Activated naive CD8-positive, alpha-beta T cell treated with anti-CD3 and anti-CD28 coated beads, Interleukin-2, amount 50 U/mL, for 24 hours (primary cell): ENCODE measurements at regions not wholly inside any gene's neighbourhood (a gene's known extent, or its start where the extent isn't known, plus 50 kb on each side); places are given as distances from the start of the nearest gene placed in this dataset.
A peak's percentile ranks its signal among the peaks of the same experiment; 100 is the strongest.

ENCODE experiments used
- ATAC-seq: fragments of 150-1000 bp; cut with Tn5 transposase; one replicate; pipeline ENCODE4 v1.10.0; 2021
- DNase-seq: peaks from one replicate; pipeline ENCODE4 v3.0.0; 2021
- H3K27ac Mint-ChIP-seq: one replicate; pipeline ENCODE4 v1.8.0; 2021; ENCODE audit warnings: mild to moderate bottlenecking, mixed read lengths
- H3K27me3 Mint-ChIP-seq: one replicate; pipeline ENCODE4 v1.8.0; 2021; ENCODE audit warnings: mixed read lengths
- H3K36me3 Mint-ChIP-seq: one replicate; pipeline ENCODE4 v1.8.0; 2021; ENCODE audit warnings: low read depth, mixed read lengths
- H3K4me1 Mint-ChIP-seq: one replicate; pipeline ENCODE4 v1.8.0; 2021; ENCODE audit warnings: mixed read lengths
- H3K4me3 Mint-ChIP-seq: one replicate; pipeline ENCODE4 v1.8.0; 2021; ENCODE audit warnings: mild to moderate bottlenecking, moderate library complexity, mixed read lengths
- H3K9me3 Mint-ChIP-seq: one replicate; pipeline ENCODE4 v1.8.0; 2021; ENCODE audit warnings: mixed read lengths

DNA sequence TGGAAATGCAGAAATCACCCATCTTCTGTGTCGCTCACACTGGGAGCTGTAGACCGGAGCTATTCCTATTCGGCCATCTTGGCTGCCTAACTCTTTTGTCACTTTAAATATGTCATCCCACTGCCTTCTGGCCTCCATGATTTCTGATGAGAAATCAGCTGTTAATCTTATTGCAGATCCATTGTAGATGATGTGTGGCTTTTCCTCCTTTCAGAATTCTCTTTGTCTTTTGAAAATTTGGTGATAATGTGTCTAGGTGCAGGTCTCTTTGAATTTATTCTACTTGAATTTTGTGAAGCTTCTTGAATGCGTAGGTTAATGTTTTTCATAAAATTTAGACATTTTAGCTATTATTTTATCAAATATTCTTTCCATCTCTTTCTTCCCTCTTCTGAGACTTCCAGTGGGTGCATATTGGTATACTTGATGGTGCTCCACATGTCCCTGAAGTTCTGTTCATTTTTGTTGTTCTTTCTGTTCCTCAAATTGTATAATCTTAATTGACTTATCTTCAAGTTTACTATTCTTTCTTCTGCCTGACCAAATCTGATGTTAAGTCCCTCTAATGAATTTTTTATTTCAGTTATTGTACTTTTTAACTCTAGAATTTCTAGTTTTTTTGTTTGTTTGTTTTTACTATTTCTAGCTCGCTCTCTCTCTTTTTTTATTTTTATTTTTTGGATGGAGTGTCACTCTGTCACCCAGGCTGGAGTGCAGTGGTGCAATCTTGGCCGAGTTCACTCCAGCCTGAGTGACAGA is 90.8 kb upstream of the DLX2 start:
- Mint-ChIP-seq H3K9me3 (peaks cover 34% of the 10 kb centered on the region), H3K27ac (no peak overlapping the region), H3K4me3 (no peak overlapping the region), H3K4me1 (peaks cover 11% of the 10 kb centered on the region), H3K27me3 (peaks cover 5% of the 10 kb centered on the region), H3K36me3 (peaks cover 13% of the 10 kb centered on the region)
- no peak for DNase-seq
- no peak for ATAC-seq

DNA sequence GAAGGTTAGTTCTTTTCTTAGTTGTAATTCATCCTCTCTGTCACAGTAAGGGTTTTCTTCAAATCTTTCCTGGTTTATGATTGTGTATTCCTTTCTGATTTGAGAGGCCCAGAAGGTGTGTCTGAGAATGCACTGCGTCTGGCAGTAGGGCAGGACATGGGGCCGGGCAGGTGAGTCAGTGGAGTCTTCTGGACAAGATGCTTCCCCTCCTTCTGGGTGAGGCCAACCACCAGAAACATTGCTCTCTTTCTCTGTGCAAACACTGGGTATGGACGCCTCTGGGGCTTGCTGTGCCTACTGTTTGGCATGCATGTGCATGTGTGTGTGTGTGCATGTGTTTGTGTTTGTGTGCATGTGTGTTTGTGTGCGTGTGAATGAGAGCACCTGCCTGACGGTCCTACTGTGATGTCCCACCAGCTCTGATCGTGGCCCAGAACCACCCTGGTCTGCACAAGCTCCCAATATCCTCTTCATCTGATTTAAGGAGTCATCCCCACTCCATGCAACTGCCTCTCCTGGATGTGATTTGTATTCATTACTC is 93.2 kb upstream of the DLX2 start:
- H3K4me1 Mint-ChIP-seq: peaks cover 11% of the 10 kb centered on the region
- H3K27me3 Mint-ChIP-seq: peaks cover 5% of the 10 kb centered on the region
- ATAC-seq (no peak), DNase-seq (no peak)
- H3K36me3 Mint-ChIP-seq: peaks cover 13% of the 10 kb centered on the region
- no peak overlapping the region for H3K27ac Mint-ChIP-seq
- no peak overlapping the region for H3K4me3 Mint-ChIP-seq
- H3K9me3 Mint-ChIP-seq: peaks cover 39% of the 10 kb centered on the region

DNA sequence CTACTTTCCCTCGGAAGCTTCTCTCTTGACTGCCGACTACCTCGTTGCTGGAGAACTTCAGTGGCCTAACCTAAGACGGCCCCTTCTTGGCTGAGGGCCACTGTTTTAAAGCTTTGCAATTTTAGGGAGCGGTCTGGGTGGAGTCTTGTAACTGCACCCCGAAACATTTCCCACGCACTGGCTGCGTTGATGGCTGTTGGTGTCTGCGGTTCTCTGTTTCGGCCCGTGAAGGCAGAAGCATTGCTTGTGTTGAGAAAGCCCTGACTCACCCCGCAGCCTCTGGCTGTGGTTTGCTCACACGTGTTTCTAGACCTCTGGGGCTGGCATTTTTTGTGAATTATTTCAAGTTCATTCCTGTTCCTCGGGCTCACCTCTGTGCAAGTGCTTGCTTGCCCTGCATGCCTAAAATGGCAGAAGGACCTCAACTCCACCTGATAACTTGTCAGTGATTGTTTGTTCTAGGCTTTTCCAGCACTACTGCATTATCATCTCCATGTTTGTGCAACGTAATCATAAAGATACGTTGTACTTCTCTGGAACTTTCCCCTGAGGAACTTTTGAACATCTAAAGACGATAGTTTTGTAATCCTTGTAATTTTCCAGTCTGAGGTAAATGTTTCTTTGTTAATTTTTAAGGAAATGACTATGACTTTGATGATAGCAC is 94.2 kb upstream of the DLX2 start:
- peaks cover 13% of the 10 kb centered on the region for H3K36me3 Mint-ChIP-seq
- peaks cover 39% of the 10 kb centered on the region for H3K9me3 Mint-ChIP-seq
- no peak overlapping the region for H3K27ac Mint-ChIP-seq
- H3K27me3 Mint-ChIP-seq: peaks cover 5% of the 10 kb centered on the region
- DNase-seq (peak; percentile 39), ATAC-seq (peak; percentile 59)
- H3K4me3 Mint-ChIP-seq: no peak overlapping the region
- peaks cover 11% of the 10 kb centered on the region for H3K4me1 Mint-ChIP-seq

DNA sequence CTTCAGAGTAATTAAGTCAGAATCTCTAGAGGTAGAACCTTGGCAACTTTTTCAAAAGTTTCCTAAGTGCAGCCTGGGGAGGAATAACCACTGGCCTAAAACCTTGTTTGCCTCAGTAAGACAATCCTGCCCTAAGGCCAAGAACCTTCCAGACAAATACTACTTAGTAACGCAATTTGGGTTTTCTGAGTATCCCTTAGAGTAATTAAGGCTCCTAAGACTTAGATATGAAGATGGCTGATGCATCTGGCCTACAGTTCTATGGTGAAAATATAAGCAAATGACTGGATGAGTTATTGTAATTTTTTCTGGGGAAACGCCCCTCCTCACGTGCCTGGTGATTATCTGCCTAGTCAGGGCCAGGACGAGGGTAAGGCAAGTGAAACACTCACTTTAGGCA is 95.7 kb upstream of the DLX2 start:
- Mint-ChIP-seq H3K4me3 (no peak overlapping the region), H3K27me3 (peaks cover 8% of the 10 kb centered on the region), H3K36me3 (peaks cover 10% of the 10 kb centered on the region), H3K4me1 (peaks cover 11% of the 10 kb centered on the region), H3K9me3 (peaks cover 36% of the 10 kb centered on the region), H3K27ac (no peak overlapping the region)
- ATAC-seq (no peak), DNase-seq (no peak)

DNA sequence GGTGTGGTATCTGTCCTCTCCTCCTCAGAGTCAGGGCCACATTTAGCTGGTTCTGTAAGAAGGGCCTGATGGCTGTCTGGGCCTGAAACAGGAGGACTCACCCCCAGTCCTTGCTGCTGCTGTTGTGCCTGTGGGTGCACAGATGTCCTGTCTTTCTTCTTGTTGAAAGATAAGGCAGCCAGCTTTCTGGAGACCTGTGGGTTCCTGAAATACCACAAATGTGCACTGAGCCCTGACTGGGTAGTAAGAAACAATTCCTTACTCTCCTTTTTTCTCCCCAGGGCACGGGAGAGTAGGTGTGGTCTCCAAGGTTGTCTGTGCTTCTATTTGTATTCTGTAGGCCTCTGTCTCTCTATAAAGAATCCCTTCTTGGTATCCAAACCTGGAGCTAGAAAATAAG is 96.2 kb upstream of the DLX2 start:
- ATAC-seq (no peak), DNase-seq (no peak)
- Mint-ChIP-seq H3K4me3 (no peak overlapping the region), H3K27me3 (peaks cover 8% of the 10 kb centered on the region), H3K9me3 (peaks cover 30% of the 10 kb centered on the region), H3K36me3 (peaks cover 7% of the 10 kb centered on the region), H3K4me1 (peaks cover 11% of the 10 kb centered on the region), H3K27ac (no peak overlapping the region)

DNA sequence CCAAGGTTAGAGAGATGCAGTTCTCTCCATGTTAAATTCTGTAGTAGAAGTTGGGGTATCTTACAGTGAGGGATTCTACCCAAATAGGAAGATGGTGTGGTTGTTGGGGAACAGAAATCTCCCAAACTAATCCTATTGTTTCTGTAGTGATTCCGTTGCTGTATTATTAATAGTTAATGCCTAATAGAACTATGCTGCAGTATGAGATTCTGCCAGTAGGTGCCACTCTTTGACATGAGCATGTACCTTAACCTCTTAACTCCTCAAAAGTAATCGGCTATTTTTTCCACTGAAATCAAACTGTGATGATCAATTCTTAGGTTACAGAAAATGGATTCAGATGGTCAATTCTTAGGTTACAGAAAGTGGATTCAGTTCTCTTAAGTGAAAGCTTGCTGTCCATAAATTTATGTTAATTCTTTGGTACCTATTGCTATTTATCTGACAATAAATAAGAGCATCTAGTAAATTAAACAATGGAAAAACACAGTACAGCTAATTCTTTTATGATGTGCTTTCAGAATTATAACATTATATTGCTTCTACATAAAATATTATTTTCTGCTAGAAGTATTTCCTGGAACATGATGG is 97.9 kb upstream of the DLX2 start:
- DNase-seq: peak; percentile 29

DNA sequence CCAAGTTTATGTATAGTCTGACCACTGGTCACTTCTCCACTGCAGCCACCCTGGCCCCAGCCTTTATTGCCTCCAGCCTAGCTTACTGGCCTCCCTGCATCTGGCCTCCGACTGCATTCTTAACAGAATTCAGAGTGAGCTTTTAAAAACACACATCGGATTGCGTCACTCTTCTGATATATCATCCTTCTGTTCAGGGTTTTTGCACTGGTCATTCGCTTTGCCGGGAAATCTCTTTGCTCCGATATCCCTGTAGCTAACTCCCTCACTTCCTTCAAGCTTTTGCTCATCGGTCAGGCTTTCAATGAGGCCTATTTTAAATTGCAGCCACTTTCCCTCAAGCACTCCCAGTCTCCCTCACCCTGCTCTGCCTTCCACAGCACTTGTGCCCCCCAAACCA is 101.6 kb upstream of the DLX2 start:
- no peaks in the 10 kb centered on the region for H3K36me3 Mint-ChIP-seq
- H3K27ac Mint-ChIP-seq: no peak overlapping the region
- no peak for ATAC-seq
- H3K27me3 Mint-ChIP-seq: peaks cover 4% of the 10 kb centered on the region
- H3K4me1 Mint-ChIP-seq: no peaks in the 10 kb centered on the region
- H3K4me3 Mint-ChIP-seq: no peak overlapping the region
- no peak for DNase-seq
- peaks cover 5% of the 10 kb centered on the region for H3K9me3 Mint-ChIP-seq

More for the DNA sequence above, 97.9 kb upstream of the DLX2 start:
- Mint-ChIP-seq H3K36me3 (peaks cover 2% of the 10 kb centered on the region), H3K9me3 (peaks cover 16% of the 10 kb centered on the region), H3K4me3 (no peak overlapping the region), H3K27me3 (peaks cover 8% of the 10 kb centered on the region), H3K27ac (no peak overlapping the region), H3K4me1 (peaks cover 11% of the 10 kb centered on the region)
- no peak for ATAC-seq

DNA sequence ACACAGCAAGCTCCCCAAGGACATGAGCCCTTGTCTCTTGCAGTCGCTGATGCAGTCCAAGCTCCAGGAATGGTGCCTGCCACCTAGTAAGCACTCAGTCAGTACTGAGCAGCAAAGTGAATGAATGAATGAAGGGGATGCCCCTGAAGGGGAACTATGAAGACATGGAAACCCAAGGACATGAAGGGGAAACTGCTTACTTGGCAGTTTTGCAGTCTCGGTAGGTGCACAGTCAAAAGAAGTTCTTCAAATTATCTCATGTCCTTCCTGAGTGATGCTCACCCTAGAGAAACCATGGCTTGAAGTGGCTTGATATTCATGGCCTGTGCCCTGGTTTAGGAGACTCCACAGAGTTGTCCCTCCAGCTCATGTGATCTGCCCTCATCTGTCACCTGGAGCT is 102.1 kb upstream of the DLX2 start:
- H3K36me3 Mint-ChIP-seq: no peaks in the 10 kb centered on the region
- no peak overlapping the region for H3K27ac Mint-ChIP-seq
- H3K9me3 Mint-ChIP-seq: peaks cover 4% of the 10 kb centered on the region
- H3K27me3 Mint-ChIP-seq: peaks cover 4% of the 10 kb centered on the region
- no peak for DNase-seq
- H3K4me1 Mint-ChIP-seq: no peaks in the 10 kb centered on the region
- ATAC-seq: no peak
- H3K4me3 Mint-ChIP-seq: no peak overlapping the region

DNA sequence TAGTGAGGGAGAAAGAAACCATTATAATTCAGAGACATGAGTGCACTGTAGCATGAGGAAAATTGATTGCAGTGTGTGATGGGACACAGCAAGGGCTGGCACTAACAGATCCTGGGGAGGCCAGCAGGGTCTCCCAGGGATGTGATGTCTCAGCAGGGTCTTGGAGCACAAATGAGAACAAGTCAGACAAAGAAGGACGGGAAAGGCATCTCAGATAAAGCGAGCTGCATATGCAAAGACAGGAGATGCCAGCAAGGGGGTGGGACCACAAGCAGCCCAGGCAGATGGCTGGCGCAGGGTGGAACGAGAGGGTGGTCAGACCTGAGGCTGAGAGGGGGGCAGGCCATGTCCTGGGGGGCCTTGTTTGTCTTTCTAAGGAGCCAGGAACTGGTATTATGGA is 102.6 kb upstream of the DLX2 start:
- H3K9me3 Mint-ChIP-seq: no peaks in the 10 kb centered on the region
- DNase-seq (no peak), ATAC-seq (no peak)
- no peak overlapping the region for H3K27ac Mint-ChIP-seq
- H3K27me3 Mint-ChIP-seq: peaks cover 4% of the 10 kb centered on the region
- no peak overlapping the region for H3K4me3 Mint-ChIP-seq
- no peaks in the 10 kb centered on the region for H3K36me3 Mint-ChIP-seq
- no peaks in the 10 kb centered on the region for H3K4me1 Mint-ChIP-seq

DNA sequence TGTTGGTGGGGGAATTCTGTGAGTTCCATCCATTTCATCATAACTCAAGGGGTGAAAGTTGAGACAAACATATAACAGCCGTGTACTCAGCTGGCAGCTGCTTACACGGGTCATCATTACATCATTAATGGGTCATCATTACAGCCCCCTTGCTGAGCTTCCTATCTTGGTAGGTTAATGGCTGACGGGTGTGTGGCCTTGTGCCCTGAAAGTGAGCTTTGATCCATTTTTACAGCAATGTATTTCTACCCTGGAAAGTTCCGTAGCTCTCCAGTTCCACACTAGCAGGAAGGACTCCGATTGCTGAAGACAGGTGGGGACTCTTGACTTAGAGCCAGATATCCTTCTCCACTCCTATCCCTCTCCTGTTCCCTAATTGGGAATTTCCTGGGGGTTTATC is 105.2 kb upstream of the DLX2 start:
- DNase-seq: no peak
- no peaks in the 10 kb centered on the region for H3K27me3 Mint-ChIP-seq
- H3K36me3 Mint-ChIP-seq: no peaks in the 10 kb centered on the region
- H3K4me1 Mint-ChIP-seq: peaks cover 7% of the 10 kb centered on the region
- no peaks in the 10 kb centered on the region for H3K9me3 Mint-ChIP-seq
- H3K27ac Mint-ChIP-seq: no peak overlapping the region
- H3K4me3 Mint-ChIP-seq: no peak overlapping the region
- no peak for ATAC-seq

DNA sequence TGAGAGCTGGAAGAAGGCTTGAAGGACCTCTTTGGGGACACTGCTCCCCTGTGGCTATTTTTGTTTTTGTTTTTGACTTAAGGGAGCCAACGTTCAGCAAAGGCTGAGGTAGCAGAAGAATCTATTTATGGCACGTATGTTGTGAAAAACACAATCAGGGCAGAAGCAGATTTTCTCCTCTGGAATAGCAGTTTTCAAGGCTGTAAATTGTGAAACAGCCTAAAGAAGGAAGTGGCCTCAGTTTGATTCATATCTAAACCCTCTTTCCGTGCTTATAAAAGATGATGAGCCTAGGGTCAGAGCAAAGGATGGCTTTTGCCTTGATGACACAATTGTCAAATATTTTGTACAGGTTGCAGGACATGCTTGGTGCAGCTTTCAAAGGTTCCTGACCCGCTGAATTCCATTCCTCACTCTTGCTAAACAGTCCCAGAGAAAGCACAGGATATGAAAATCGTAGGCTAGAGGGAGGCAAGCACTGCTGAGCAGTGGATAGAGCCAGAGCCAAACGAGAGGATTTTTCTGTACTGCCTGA is 106.2 kb upstream of the DLX2 start:
- Mint-ChIP-seq H3K4me3 (no peak overlapping the region), H3K36me3 (no peaks in the 10 kb centered on the region), H3K4me1 (peaks cover 14% of the 10 kb centered on the region), H3K9me3 (no peaks in the 10 kb centered on the region), H3K27ac (no peak overlapping the region), H3K27me3 (no peaks in the 10 kb centered on the region)
- ATAC-seq: no peak
- no peak for DNase-seq

DNA sequence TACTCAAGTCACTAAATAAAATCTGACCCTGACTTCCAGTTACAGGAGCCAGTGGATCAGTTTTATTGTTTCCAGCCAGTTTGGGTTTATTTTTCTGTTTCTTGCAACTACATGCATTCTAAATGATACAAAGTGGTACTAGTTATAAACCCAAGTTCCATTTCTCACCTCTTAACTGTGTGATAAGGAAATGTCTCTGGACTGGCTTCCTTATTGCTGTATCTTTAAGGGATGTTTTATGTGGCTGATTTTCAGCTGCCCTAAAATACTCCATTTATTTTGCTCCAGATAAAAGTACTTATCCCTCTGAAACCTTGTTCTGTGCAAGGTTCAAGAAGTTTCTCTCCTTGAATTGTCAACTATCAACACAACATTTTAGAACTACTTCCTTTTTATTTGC is 107.9 kb upstream of the DLX2 start:
- DNase-seq: no peak
- H3K27me3 Mint-ChIP-seq: no peaks in the 10 kb centered on the region
- H3K36me3 Mint-ChIP-seq: no peaks in the 10 kb centered on the region
- no peak overlapping the region for H3K4me3 Mint-ChIP-seq
- H3K27ac Mint-ChIP-seq: no peak overlapping the region
- no peak for ATAC-seq
- peaks cover 14% of the 10 kb centered on the region for H3K4me1 Mint-ChIP-seq
- no peaks in the 10 kb centered on the region for H3K9me3 Mint-ChIP-seq

DNA sequence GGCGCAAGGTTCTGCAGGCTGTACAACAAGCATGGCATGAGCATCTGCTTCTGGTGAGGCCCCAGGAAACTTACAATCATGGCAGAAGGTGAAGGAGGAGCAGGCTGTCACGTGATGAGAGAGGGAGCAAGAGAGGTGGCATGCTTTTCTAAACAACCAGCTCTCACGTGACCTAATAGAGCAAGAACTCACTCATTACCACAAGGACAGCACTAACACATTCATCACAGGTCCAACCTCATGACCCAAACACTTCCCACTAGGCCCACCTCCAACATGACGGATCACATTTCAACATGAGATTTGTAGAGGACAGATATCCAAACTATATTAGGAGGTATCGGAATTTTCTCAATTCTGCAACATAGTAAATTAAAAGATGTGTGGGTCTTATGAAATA is 108.8 kb upstream of the DLX2 start:
- Mint-ChIP-seq H3K9me3 (no peaks in the 10 kb centered on the region), H3K4me3 (no peak overlapping the region), H3K4me1 (peaks cover 14% of the 10 kb centered on the region), H3K36me3 (no peaks in the 10 kb centered on the region), H3K27ac (no peak overlapping the region), H3K27me3 (no peaks in the 10 kb centered on the region)
- DNase-seq (no peak), ATAC-seq (no peak)

DNA sequence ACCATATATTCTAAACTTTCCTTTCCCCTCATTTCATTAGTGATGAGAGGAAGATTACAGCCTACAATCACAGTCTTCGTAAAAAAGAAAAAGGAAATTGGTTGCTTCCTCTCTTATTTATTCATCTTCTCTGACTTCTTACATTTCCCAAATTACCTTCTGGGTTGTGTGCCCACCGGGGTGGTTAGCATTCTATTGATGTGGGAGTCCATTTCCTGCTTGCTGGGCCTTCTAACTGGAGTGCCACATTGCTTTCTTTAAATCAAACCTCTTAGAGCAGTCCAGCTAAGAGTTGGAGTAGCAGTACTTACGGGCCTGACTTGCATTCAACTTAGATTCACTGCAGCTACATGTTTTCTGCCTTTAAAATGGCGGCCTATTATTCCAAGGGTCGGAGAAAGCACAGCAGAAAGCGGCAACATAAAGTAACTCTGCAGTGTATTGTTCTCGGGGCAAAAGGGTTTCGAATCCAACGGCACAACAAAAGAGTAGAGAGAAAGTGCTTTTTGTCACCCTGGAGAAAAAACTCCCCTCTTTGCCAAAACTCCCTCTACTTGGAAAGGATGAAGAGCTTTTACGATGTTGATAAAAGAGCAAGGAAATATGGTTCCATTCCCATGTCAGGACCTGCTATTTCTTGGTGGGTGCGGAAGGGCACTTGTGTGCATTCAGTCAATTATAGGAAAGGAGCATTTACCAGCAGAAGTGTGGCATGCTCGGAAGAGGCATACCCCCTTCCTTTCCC is 110.6 kb upstream of the DLX2 start:
- Mint-ChIP-seq H3K4me3 (no peak overlapping the region), H3K36me3 (no peaks in the 10 kb centered on the region), H3K9me3 (no peaks in the 10 kb centered on the region), H3K27ac (no peak overlapping the region), H3K27me3 (no peaks in the 10 kb centered on the region), H3K4me1 (peaks cover 14% of the 10 kb centered on the region)
- DNase-seq: no peak
- no peak for ATAC-seq
